BJ (cell line): ENCODE measurements at regions not wholly inside any gene's neighbourhood (a gene's known extent, or its start where the extent isn't known, plus 50 kb on each side); places are given as distances from the start of the nearest gene placed in this dataset.

ENCODE experiments used
- CTCF ChIA-PET: fragments of 350-600 bp; formaldehyde crosslinking; extraction: SDS; loops from one replicate; lab custom pipeline; 2021; ENCODE audit warnings: antibody characterized with exemption, inconsistent platforms; lab: Yijun Ruan, JAX
- POLR2A ChIA-PET: fragments of 300-600 bp; sonication (Branson Sonifier 250); formaldehyde crosslinking; extraction: SDS; loops from one replicate; lab custom pipeline; 2021; ENCODE audit warnings: antibody characterized with exemption; lab: Charles Lee
- DNase-seq: peaks from one replicate; pipeline ENCODE4 v3.0.0-alpha.2; 2011; ENCODE audit warnings: low read depth
- H3K27me3 ChIP-seq: 2 replicates; pipeline ENCODE4 v1.6.0; 2011; ENCODE audit warnings: low read length; ENCODE audit not compliant: control insufficient read depth, insufficient read depth
- H3K36me3 ChIP-seq: 2 replicates; pipeline ENCODE4 v1.5.1; 2011; ENCODE audit warnings: low read length; ENCODE audit not compliant: control insufficient read depth, insufficient read depth
- H3K4me3 ChIP-seq: 2 replicates; pipeline ENCODE4 v1.5.1; 2011; ENCODE audit warnings: low read depth, mild to moderate bottlenecking, control low read depth, low read length
- TF ChIP-seq, protein P1 (sequence below): IDR thresholded peaks from 2 replicates; pipeline ENCODE4 v1.5.1; 2011; ENCODE audit warnings: low read depth, mild to moderate bottlenecking, control low read depth, inconsistent platforms, low read length, moderate library complexity; ENCODE audit not compliant: insufficient read depth

DNA sequence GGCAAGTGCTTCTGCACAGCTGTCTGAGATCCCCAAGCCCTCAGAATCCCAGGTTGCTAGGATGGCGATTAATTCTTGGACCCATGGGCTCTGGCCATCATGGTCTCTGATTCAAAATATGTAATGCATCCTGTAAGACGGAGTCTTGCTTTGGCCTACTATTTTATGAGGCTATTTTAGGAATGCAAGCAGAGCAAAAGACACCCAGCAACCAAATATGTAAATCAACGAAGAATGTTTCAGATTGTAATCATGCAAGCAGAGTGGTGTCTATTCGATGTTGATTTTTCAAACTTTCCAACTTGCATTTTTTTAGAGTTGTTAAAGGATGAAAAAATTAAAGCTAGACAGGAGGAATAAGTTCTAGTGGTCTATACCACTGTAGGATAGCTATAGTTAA, 154.8 kb downstream of the COL6A3 start:
- Histone ChIP-seq H3K36me3 (no peaks in the 10 kb centered on the region), H3K4me3 (no peak overlapping the region), H3K27me3 (no peaks in the 10 kb centered on the region)
- TF ChIP-seq, protein P1, sequence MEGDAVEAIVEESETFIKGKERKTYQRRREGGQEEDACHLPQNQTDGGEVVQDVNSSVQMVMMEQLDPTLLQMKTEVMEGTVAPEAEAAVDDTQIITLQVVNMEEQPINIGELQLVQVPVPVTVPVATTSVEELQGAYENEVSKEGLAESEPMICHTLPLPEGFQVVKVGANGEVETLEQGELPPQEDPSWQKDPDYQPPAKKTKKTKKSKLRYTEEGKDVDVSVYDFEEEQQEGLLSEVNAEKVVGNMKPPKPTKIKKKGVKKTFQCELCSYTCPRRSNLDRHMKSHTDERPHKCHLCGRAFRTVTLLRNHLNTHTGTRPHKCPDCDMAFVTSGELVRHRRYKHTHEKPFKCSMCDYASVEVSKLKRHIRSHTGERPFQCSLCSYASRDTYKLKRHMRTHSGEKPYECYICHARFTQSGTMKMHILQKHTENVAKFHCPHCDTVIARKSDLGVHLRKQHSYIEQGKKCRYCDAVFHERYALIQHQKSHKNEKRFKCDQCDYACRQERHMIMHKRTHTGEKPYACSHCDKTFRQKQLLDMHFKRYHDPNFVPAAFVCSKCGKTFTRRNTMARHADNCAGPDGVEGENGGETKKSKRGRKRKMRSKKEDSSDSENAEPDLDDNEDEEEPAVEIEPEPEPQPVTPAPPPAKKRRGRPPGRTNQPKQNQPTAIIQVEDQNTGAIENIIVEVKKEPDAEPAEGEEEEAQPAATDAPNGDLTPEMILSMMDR: no peak
- ChIA-PET POLR2A (interaction anchor here (1.5 kb wide), 1 partner anchor 153 kb away, joined by 4 read pairs; no protein-coding TSS in a partner anchor), CTCF (interaction anchor here (1.3 to 3.2 kb wide), 3 partner anchors 9 to 93 kb away, joined by 4 to 11 read pairs (median 4); no protein-coding TSS in a partner anchor)
- no peak for DNase-seq

DNA sequence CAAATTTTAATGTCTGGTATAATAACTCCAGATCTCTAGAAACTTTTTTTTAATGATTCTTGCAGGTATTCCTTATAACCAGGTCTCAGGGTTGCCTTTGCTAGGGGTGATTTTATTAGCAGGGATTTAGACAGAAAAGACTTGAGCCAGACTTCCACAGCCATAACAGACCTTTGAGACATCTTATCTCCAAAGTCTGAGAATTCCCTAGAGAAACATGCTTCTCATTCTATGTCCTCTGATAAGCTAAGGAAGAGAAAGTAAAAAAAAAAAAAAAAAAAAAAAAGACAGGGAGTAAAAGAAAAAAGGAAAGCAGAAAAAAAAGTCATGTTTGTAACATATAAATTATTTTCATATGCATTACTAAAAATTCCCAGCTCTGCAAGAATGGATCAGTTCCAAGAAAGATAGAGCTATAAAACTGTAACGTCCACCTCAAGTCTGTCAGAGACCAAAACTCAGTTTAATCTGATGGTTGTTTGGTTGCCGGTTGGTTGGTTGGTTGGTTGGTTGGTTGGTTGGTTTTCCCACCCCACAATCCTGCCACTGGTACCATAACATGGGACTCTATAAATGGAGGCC, 153.8 kb downstream of the COL6A3 start:
- TF ChIP-seq, protein P1: no peak
- no peaks in the 10 kb centered on the region for H3K36me3 ChIP-seq
- ChIA-PET POLR2A (no interaction called here), CTCF (interaction anchor here (0.6 to 1.8 kb wide), 3 partner anchors 9 to 37 kb away, joined by 3 to 4 read pairs (median 4); no protein-coding TSS in a partner anchor)
- no peak for DNase-seq
- H3K4me3 ChIP-seq: no peak overlapping the region
- H3K27me3 ChIP-seq: no peaks in the 10 kb centered on the region

DNA sequence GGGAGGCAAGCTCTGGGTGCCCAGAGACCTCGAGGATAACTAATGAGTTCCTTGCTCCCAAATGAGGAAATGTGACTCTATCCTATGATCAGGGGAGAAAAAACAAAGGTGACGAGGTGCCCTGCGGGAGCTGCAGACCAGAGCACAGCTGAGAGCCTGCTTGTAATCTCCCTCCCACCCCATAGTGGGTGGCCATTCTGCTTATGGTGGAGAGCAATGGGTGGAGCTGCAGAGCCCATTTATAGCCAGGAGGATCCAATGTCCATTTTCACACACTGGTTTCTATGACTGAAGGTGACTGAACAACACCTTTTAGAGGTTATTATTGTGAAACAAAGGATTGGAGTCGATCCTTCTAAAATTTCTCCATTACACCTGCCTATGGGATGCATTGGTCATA, 153.3 kb downstream of the COL6A3 start:
- ChIA-PET CTCF (interaction anchor here (0.6 to 1.8 kb wide), 3 partner anchors 8 to 36 kb away, joined by 3 to 4 read pairs (median 4); no protein-coding TSS in a partner anchor), POLR2A (no interaction called here)
- TF ChIP-seq, protein P1: no peak
- Histone ChIP-seq H3K4me3 (no peak overlapping the region), H3K36me3 (no peaks in the 10 kb centered on the region), H3K27me3 (no peaks in the 10 kb centered on the region)
- no peak for DNase-seq

DNA sequence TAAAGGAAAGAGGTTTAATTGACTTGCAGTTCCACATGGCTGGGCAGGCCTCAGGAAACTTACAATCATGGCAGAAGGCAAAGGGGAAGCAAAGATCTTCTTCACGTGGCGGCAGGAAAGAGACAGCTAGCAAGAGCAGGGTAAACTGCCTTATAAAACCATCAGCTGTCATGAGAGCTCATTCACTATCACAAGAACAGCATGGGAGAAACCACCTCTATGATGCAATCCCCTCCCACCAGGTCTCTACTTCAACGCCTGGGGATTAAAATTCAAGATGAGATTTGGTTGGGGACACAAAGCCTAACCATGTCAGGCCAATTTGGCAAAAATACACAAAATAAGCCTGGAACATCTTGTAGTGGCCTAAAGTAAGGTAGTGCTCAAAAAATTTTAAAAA, 152.6 kb downstream of the COL6A3 start:
- Histone ChIP-seq H3K36me3 (no peaks in the 10 kb centered on the region), H3K4me3 (no peak overlapping the region), H3K27me3 (no peaks in the 10 kb centered on the region)
- TF ChIP-seq, protein P1: no peak
- POLR2A ChIA-PET: no interaction called here
- no peak for DNase-seq
- CTCF ChIA-PET: no interaction called here

DNA sequence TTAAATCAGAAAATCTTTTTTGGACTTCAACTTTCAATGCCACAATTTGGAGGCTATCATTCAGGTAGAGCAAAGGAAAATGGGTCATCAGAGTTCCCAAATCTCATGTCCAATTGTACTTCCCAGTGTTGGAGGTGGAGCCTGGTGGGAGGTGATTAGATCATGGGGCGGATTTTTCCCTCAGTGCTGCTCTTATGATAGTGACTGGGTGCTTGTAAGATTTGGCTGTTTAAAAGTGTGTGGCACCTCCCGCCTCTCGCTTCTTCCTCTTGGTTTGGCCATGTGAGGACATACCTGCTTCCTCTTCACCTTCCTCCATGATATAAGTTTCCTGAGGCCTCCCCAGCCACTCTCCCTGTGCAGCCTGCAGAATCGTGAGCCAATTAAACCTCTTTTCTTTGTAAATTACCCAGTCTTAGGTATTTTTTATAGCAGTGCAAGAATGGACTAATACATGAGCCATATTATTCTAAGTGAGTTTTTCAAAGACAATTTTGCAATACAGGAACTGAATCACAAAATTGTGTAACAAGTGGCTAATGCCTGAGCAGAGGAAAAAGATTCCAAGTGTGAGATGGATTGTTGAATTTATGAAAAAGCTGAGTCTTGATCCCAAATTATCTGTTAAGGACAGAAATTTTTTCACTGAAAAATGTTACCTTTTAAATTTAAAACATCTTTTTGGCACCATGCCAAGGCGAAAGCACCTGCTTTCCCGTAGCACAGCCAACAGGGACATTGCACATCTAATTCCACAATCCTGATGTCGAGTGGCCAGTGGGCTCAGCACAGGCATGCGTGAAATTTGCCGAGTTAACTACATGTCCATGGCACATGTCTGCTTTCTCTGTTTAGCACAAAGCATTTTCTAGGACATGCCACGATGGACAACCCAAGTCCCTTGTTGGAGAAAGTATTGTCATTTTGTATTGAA, 150.9 kb downstream of the COL6A3 start:
- H3K4me3 ChIP-seq: no peak overlapping the region
- no peaks in the 10 kb centered on the region for H3K36me3 ChIP-seq
- ChIA-PET CTCF (interaction anchor here (1.0 kb wide), 1 partner anchor 9 kb away, joined by 4 read pairs; no protein-coding TSS in a partner anchor), POLR2A (no interaction called here)
- no peaks in the 10 kb centered on the region for H3K27me3 ChIP-seq
- TF ChIP-seq, protein P1: no peak
- peak; percentile 82 for DNase-seq
